ENCODE measurements at regions not wholly inside any gene's neighbourhood (a gene's known extent, or its start where the extent isn't known, plus 50 kb on each side); places are given as distances from the start of the nearest gene placed in this dataset.
"Not testable (repeated sequence)": the region's sequence is repeated elsewhere in the genome, so short reads cannot be mapped to it uniquely, and the experiment has no call there.

- Histone ChIP-seq H3K4me1 (no peaks in the 10 kb centered on the region), H3K27ac (no peak overlapping the region), H3K4me3 (no peak overlapping the region), H3K36me3 (no peaks in the 10 kb centered on the region), H3K27me3 (no peaks in the 10 kb centered on the region), H3K9me3 (no peaks in the 10 kb centered on the region)
- intact Hi-C loops (cut with DNase I; ENCODE audit: low total_unique reads): no loop called here
- TF ChIP-seq POLR2A (IDR thresholded peaks at IDR 0.05) (no peak), CTCF (IDR thresholded peaks at IDR 0.05) (no peak), EP300 (IDR thresholded peaks at IDR 0.05; ENCODE audit: low read depth) (no peak), POLR2AphosphoS5 (IDR thresholded peaks at IDR 0.05) (no peak)
- WGBS, 2 donors (ENCODE audit: low coverage in 1 of 2): 91% methylated on average over 3 of the region's 3 CpGs; no CpG with 5 or more reads in 1 of the 2 donors
- DNase-seq: no peak
- in situ Hi-C loops (cut with MboI; ENCODE audit: low pct_ligation_motif_present in 1 of 4, low pct_unique_long_range_greater_than_20kb in 1 of 4, low sequenced_read_pairs in 3 of 4): no loop called here
Observed at GRCh38 chr5:66285343-66285922, 141.3 kb downstream of the SREK1 start.

GRCh38 chr5:66291771-66292170 is 147.7 kb downstream of the SREK1 start:
- TF ChIP-seq POLR2A (IDR thresholded peaks at IDR 0.05): no peak
- TF ChIP-seq CTCF (IDR thresholded peaks at IDR 0.05): no peak
- in situ Hi-C loops (cut with MboI; ENCODE audit: low pct_ligation_motif_present in 1 of 4, low pct_unique_long_range_greater_than_20kb in 1 of 4, low sequenced_read_pairs in 3 of 4) (no loop called here), intact Hi-C loops (cut with DNase I; ENCODE audit: low total_unique reads) (no loop called here)
- WGBS, 2 donors (ENCODE audit: low coverage in 1 of 2): 96 to 100% methylated on average over 1 of the region's 1 CpG
- Histone ChIP-seq H3K36me3 (no peaks in the 10 kb centered on the region), H3K4me3 (no peak overlapping the region), H3K27ac (no peak overlapping the region), H3K9me3 (no peaks in the 10 kb centered on the region), H3K4me1 (no peaks in the 10 kb centered on the region), H3K27me3 (no peaks in the 10 kb centered on the region)
- no peak for DNase-seq

- DNase-seq; intact Hi-C loops (cut with DNase I; ENCODE audit: low total_unique reads); H3K4me3 ChIP-seq; H3K4me1 ChIP-seq; H3K36me3 ChIP-seq; in situ Hi-C loops (cut with MboI; ENCODE audit: low pct_ligation_motif_present in 1 of 4, low pct_unique_long_range_greater_than_20kb in 1 of 4, low sequenced_read_pairs in 3 of 4); H3K27ac ChIP-seq; H3K27me3 ChIP-seq; H3K9me3 ChIP-seq: not testable (repeated sequence)
- 97% methylated on average over 10 of the region's 10 CpGs; no CpG with 5 or more reads in 1 of the 2 donors for WGBS, 2 donors (ENCODE audit: low coverage in 1 of 2)
Observed at GRCh38 chr5:66293851-66294250, 149.8 kb downstream of the SREK1 start.

GRCh38 chr5:66299463-66299862 is 155.4 kb downstream of the SREK1 start:
- Histone ChIP-seq H3K27ac (no peak overlapping the region), H3K9me3 (no peaks in the 10 kb centered on the region), H3K4me3 (no peak overlapping the region), H3K4me1 (no peaks in the 10 kb centered on the region), H3K27me3 (no peaks in the 10 kb centered on the region), H3K36me3 (no peaks in the 10 kb centered on the region)
- in situ Hi-C loops (cut with MboI; ENCODE audit: low pct_ligation_motif_present in 1 of 4, low pct_unique_long_range_greater_than_20kb in 1 of 4, low sequenced_read_pairs in 3 of 4): no loop called here
- intact Hi-C loops (cut with DNase I; ENCODE audit: low total_unique reads): no loop called here
- no peak for DNase-seq
- TF ChIP-seq CTCF (IDR thresholded peaks at IDR 0.05) (no peak), EP300 (IDR thresholded peaks at IDR 0.05; ENCODE audit: low read depth) (no peak), POLR2AphosphoS5 (IDR thresholded peaks at IDR 0.05) (no peak), POLR2A (IDR thresholded peaks at IDR 0.05) (no peak)
- 83 to 84% methylated on average over 1 to 2 of the region's 2 CpGs for WGBS, 2 donors (ENCODE audit: low coverage in 1 of 2)

GRCh38 chr5:66302344-66302743 is 158.2 kb downstream of the SREK1 start:
- peaks cover 6% of the 10 kb centered on the region for H3K27me3 ChIP-seq
- intact Hi-C loops (cut with DNase I; ENCODE audit: low total_unique reads): no loop called here
- in situ Hi-C loops (cut with MboI; ENCODE audit: low pct_ligation_motif_present in 1 of 4, low pct_unique_long_range_greater_than_20kb in 1 of 4, low sequenced_read_pairs in 3 of 4): loop anchor here in 2 of 4 donors (10.0 kb wide), 1 partner anchor 462 kb away; no protein-coding TSS in a partner anchor
- H3K4me1 ChIP-seq: no peaks in the 10 kb centered on the region
- H3K27ac ChIP-seq: no peak overlapping the region
- WGBS, 2 donors (ENCODE audit: low coverage in 1 of 2): 81 to 94% methylated on average over 9 to 12 of the region's 12 CpGs
- H3K9me3 ChIP-seq: no peaks in the 10 kb centered on the region
- TF ChIP-seq CTCF (IDR thresholded peaks at IDR 0.05) (no peak), POLR2AphosphoS5 (IDR thresholded peaks at IDR 0.05) (no peak), POLR2A (IDR thresholded peaks at IDR 0.05) (no peak)
- no peak overlapping the region for H3K4me3 ChIP-seq
- H3K36me3 ChIP-seq: no peaks in the 10 kb centered on the region
- no peak for DNase-seq
